GM19395 (cell line): ENCODE measurements at regions not wholly inside any gene's neighbourhood (a gene's known extent, or its start where the extent isn't known, plus 50 kb on each side); places are given as distances from the start of the nearest gene placed in this dataset.

Experiments used
- ATAC-seq: cut with Tn5 transposase; IDR thresholded peaks from one replicate; pipeline ENCODE4 v1.9.1; 2021; ENCODE audit warnings: mild to moderate bottlenecking, moderate library complexity; ENCODE audit not compliant: unreplicated experiment

DNA sequence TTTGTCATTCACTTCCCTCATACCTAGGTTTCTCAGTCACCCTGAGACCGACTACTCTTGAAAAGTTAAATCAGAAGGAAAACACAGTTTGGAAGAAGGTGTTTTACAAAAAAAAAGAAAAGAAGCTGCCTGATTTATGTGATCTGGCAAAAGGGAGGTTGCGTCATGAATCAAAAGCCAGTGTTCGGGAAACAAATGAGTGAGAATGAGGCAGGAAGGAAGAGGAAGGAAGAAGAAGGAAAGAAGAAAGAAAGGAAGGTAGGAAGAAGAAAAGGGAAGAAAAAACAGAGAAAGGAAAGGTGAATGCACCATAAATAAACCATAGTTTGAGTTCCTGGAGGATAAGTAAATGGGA lies 314.6 kb downstream of the BLID start:
- no peak for ATAC-seq

- ATAC-seq = no peak
These were observed 315.2 kb downstream of the BLID start for GRCh38 chr11:121800731-121801393.

GRCh38 chr11:121800240-121800639 lies 315.8 kb downstream of the BLID start:
- ATAC-seq = no peak

- ATAC-seq = no peak
These were observed 318.5 kb downstream of the BLID start for GRCh38 chr11:121797496-121797895.

GRCh38 chr11:121795174-121795573 lies 320.8 kb downstream of the BLID start:
- ATAC-seq = no peak

- ATAC-seq = no peak
These were observed 321.3 kb downstream of the BLID start for GRCh38 chr11:121794671-121795141.

GRCh38 chr11:121793916-121794315 lies 322.1 kb downstream of the BLID start:
- ATAC-seq = no peak

GRCh38 chr11:121793291-121793690 lies 322.7 kb downstream of the BLID start:
- ATAC-seq = no peak

GRCh38 chr11:121792185-121792584 lies 323.8 kb downstream of the BLID start:
- no peak for ATAC-seq

DNA sequence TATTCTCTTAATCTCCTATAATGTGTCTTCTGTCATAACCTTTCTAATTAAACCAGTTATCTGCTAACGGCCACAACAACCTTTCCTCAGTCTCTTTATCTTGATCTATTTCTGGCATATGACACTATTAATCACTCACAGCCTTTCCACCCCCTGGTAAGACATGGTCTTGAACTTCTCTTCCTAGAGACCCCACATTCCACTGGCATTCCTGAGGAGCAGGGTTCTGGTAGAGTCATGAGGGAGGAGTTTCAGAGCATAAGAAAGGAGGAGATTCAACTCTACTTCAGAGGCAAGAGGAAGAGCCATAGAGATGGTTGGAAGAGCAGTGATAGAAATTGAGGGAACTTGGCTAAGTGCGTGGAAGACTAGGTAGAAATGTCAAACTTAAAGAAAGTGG lies 325.6 kb downstream of the BLID start:
- no peak for ATAC-seq

- no peak for ATAC-seq
These were observed 328.2 kb upstream of the SORL1-AS1 start for GRCh38 chr11:121780971-121781370.

DNA sequence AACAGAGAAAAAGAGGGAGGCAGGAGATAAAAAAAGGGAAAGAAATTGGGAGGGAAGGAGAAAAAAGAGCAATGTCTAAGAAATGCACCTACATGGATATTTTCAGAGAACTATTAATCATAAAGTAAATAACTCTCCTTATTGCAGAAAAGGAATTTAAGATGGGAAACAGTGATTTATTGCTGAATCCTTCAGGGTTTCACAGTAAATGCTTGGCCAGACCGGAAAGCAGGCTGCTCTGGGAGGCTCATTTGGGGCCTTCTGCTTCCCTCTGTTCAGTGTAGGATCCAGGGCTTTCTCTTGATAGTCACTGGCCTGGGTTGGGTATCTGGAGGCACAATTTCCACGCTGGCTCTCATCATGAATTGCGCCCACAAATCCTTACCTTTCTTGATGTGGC lies 324.3 kb upstream of the SORL1-AS1 start:
- ATAC-seq = no peak

DNA sequence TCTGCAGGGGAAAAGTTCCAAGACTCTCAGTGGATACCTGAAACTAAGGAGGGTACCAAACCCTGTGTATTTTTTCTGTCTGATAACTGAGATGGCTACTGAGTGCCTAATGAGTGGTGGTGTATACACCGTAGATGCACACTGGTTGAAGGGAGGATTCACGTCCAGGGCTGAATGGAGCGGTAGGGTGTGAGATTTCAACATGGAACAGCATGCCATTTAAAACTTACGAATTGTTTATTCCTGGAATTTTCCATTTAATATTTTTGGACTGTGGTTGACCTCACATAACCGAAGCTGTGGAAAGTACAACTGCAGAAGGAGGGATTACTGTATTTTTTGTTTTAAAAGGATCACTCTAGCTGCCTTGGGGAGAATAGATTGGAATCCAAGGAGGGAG lies 322.5 kb upstream of the SORL1-AS1 start:
- no peak for ATAC-seq

DNA sequence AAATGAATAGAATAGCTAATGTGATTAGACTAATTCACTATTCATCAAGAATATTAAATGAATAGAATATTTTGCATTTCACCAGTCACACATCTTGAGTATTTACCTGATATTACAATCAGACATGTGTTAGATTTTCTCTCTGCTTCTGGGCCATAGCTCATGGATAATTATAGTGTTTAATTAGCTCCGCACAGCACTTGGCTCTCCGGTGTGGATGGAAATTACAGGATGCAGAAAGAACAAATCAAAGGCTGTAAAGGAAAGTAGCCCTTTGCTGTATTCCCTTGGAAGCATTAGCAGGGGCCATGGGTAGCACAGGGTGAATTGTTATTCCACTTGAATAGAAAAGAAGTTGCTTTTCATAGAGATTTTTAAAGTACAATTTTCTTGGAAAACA lies 320.3 kb upstream of the SORL1-AS1 start:
- ATAC-seq = no peak

GRCh38 chr11:121770939-121771595 lies 318.3 kb upstream of the SORL1-AS1 start:
- no peak for ATAC-seq

GRCh38 chr11:121769191-121769590 lies 316.4 kb upstream of the SORL1-AS1 start:
- ATAC-seq = no peak

- peak; percentile 78 for ATAC-seq
These were observed 314.7 kb upstream of the SORL1-AS1 start for GRCh38 chr11:121767433-121767832.

GRCh38 chr11:121766991-121767390 lies 314.2 kb upstream of the SORL1-AS1 start:
- ATAC-seq = peak; percentile 15

DNA sequence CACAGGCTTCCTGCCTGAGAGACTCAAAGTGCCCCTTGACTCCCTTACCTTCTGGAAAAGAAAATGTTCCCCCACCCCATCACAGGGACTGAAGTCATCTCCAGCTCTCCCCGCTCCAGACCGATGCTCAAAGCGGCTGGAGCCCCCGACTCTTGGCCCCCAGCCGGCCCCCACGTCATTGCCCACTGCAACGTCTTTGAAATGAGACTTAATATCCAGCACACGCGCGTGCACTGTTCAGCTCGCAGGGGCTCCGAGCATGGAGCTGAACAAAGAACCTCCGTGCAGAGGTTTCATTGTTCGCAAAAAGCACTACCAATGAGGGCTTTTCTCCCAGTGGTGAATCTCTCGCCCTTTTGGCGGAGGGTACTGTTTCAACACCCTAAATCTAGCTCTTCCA lies 313.4 kb upstream of the SORL1-AS1 start:
- no peak for ATAC-seq

GRCh38 chr11:121763526-121763925 lies 310.8 kb upstream of the SORL1-AS1 start:
- peak; percentile 89 for ATAC-seq

GRCh38 chr11:121762820-121763219 lies 310.1 kb upstream of the SORL1-AS1 start:
- ATAC-seq = no peak

- ATAC-seq = no peak
These were observed 308.4 kb upstream of the SORL1-AS1 start for GRCh38 chr11:121761186-121761585.
